HEK293 (cell line): ENCODE measurements at regions not wholly inside any gene's neighbourhood (a gene's known extent, or its start where the extent isn't known, plus 50 kb on each side); places are given as distances from the start of the nearest gene placed in this dataset.

Experiments
- CTCF ChIA-PET: fragments of 350-600 bp; formaldehyde crosslinking; extraction: SDS; loops from one replicate; lab custom pipeline; 2021; ENCODE audit warnings: antibody characterized with exemption; lab: Yijun Ruan, JAX
- POLR2A ChIA-PET: fragments of 300-600 bp; formaldehyde crosslinking; extraction: SDS; loops from one replicate; lab custom pipeline; 2020; ENCODE audit warnings: antibody characterized with exemption, inconsistent platforms; lab: Yijun Ruan, JAX
- H3K27ac ChIP-seq: fragments of 200-500 bp; sonication (Bioruptor generic); 2 replicates; pipeline ENCODE4 v1.5.1; 2014; ENCODE audit warnings: low read depth, low read length, control low read depth, inconsistent platforms; ENCODE audit errors: extremely low read depth
- H3K36me3 ChIP-seq, 2 experiments: fragments of 200-500 bp in 1 of 2; sonication (Bioruptor generic) in 1 of 2; 1 replicate in 1 of 2; 2 replicates in 1 of 2; pipeline ENCODE4 v1.5.1; 2014 to 2017; ENCODE audit warnings: inconsistent platforms in 2 of 2, low read length in 2 of 2; ENCODE audit not compliant: control insufficient read depth in 2 of 2, insufficient read depth in 1 of 2
- H3K4me1 ChIP-seq: fragments of 200-500 bp; sonication (Bioruptor generic); 2 replicates; pipeline ENCODE4 v1.5.1; 2014; ENCODE audit warnings: mild to moderate bottlenecking, low read length, inconsistent platforms; ENCODE audit not compliant: control insufficient read depth, insufficient read depth
- H3K4me3 ChIP-seq: 2 replicates; pipeline ENCODE4 v1.5.1; 2011; ENCODE audit warnings: low read depth, mild to moderate bottlenecking, control low read depth, low read length, moderate library complexity
- H3K9me3 ChIP-seq: fragments of 200-500 bp; sonication (Bioruptor generic); 2 replicates; pipeline ENCODE4 v1.5.1; 2014; ENCODE audit warnings: low read depth, low read length, inconsistent platforms; ENCODE audit not compliant: control insufficient read depth, insufficient read depth
- MEIS1 ChIP-seq: sonication (generic); formaldehyde crosslinking; IDR thresholded peaks from 2 replicates; pipeline ENCODE4 v1.8.1; 2022; ENCODE audit warnings: missing genetic modification reagents, mild to moderate bottlenecking, borderline replicate concordance
- PRDM2 ChIP-seq: fragments of 450-650 bp; formaldehyde crosslinking; IDR thresholded peaks from 2 replicates; pipeline ENCODE4 v1.5.1; 2016; ENCODE audit warnings: missing biosample characterization, missing genetic modification characterization, borderline replicate concordance
- PRDM6 ChIP-seq: fragments of 450-650 bp; formaldehyde crosslinking; IDR thresholded peaks from 2 replicates; pipeline ENCODE4 v1.5.1; 2017; ENCODE audit warnings: missing biosample characterization, missing genetic modification characterization
- RBAK ChIP-seq: fragments of 450-650 bp; formaldehyde crosslinking; IDR thresholded peaks from 2 replicates; pipeline ENCODE4 v1.5.1; 2016; ENCODE audit warnings: missing biosample characterization, missing genetic modification characterization
- REST ChIP-seq: fragments of 450-650 bp; formaldehyde crosslinking; IDR thresholded peaks from 2 replicates; pipeline ENCODE4 v1.5.1; 2016; ENCODE audit warnings: missing biosample characterization, missing genetic modification characterization
- ZBTB1 ChIP-seq: fragments of 450-650 bp; formaldehyde crosslinking; IDR thresholded peaks from 2 replicates; pipeline ENCODE4 v1.5.1; 2016; ENCODE audit warnings: missing biosample characterization, missing genetic modification characterization
- ZIC2 ChIP-seq: fragments of 450-650 bp; formaldehyde crosslinking; IDR thresholded peaks from 2 replicates; pipeline ENCODE4 v1.5.1; 2016; ENCODE audit warnings: missing biosample characterization, missing genetic modification characterization
- ZNF140 ChIP-seq: fragments of 450-650 bp; formaldehyde crosslinking; IDR thresholded peaks from 2 replicates; pipeline ENCODE4 v1.5.1; 2016; ENCODE audit warnings: missing biosample characterization, missing genetic modification characterization
- ZNF19 ChIP-seq: fragments of 450-650 bp; formaldehyde crosslinking; IDR thresholded peaks from 2 replicates; pipeline ENCODE4; 2016; ENCODE audit warnings: missing biosample characterization, missing genetic modification characterization, low read depth
- ZNF211 ChIP-seq: fragments of 450-650 bp; formaldehyde crosslinking; IDR thresholded peaks from 2 replicates; pipeline ENCODE4 v1.5.1; 2016; ENCODE audit warnings: low read depth, missing biosample characterization, missing genetic modification characterization
- ZNF302 ChIP-seq: fragments of 450-650 bp; formaldehyde crosslinking; IDR thresholded peaks from 2 replicates; pipeline ENCODE4 v1.5.1; 2016; ENCODE audit warnings: missing biosample characterization, missing genetic modification characterization, low read depth
- ZNF362 ChIP-seq: fragments of 450-650 bp; formaldehyde crosslinking; IDR thresholded peaks from 2 replicates; pipeline ENCODE4 v1.5.1; 2016; ENCODE audit warnings: missing biosample characterization, missing genetic modification characterization
- ZNF366 ChIP-seq: fragments of 450-650 bp; formaldehyde crosslinking; conservative IDR thresholded peaks from 2 replicates; pipeline ENCODE4 v1.5.1; 2016; ENCODE audit warnings: missing biosample characterization, missing genetic modification characterization
- ZNF624 ChIP-seq: fragments of 450-650 bp; formaldehyde crosslinking; IDR thresholded peaks from 2 replicates; pipeline ENCODE4 v1.5.1; 2017; ENCODE audit warnings: missing biosample characterization, missing genetic modification characterization
- ZNF658 ChIP-seq: fragments of 450-650 bp; formaldehyde crosslinking; IDR thresholded peaks from 2 replicates; pipeline ENCODE4; 2016; ENCODE audit warnings: missing biosample characterization, missing genetic modification characterization
- ZNF664 ChIP-seq: fragments of 450-650 bp; formaldehyde crosslinking; IDR thresholded peaks from 2 replicates; pipeline ENCODE4 v1.5.1; 2016; ENCODE audit warnings: missing biosample characterization, missing genetic modification characterization
- ZNF701 ChIP-seq: fragments of 450-650 bp; formaldehyde crosslinking; IDR thresholded peaks from 2 replicates; pipeline ENCODE4 v1.5.1; 2016; ENCODE audit warnings: missing biosample characterization, missing genetic modification characterization
- ZNF76 ChIP-seq: fragments of 450-650 bp; formaldehyde crosslinking; IDR thresholded peaks from 2 replicates; pipeline ENCODE4; 2016; ENCODE audit warnings: low read depth, missing biosample characterization, missing genetic modification characterization, borderline replicate concordance
- ZNF776 ChIP-seq: fragments of 450-650 bp; formaldehyde crosslinking; IDR thresholded peaks from 2 replicates; pipeline ENCODE4 v1.5.0; 2017; ENCODE audit warnings: missing biosample characterization, missing genetic modification characterization, borderline replicate concordance
- ZSCAN4 ChIP-seq: fragments of 450-650 bp; formaldehyde crosslinking; IDR thresholded peaks from 2 replicates; pipeline ENCODE4 v1.5.1; 2017; ENCODE audit warnings: missing biosample characterization, missing genetic modification characterization

- Histone ChIP-seq H3K36me3 (no peaks in the 10 kb centered on the region), H3K4me3 (no peak overlapping the region), H3K4me1 (no peaks in the 10 kb centered on the region), H3K9me3 (no peaks in the 10 kb centered on the region), H3K27ac (no peak overlapping the region)
- ChIA-PET CTCF (interaction anchor here (0.6 to 1.0 kb wide), 3 partner anchors 109 to 338 kb away, joined by 3 read pairs; no protein-coding TSS in a partner anchor), POLR2A (interaction anchor here (0.5 kb wide), 1 partner anchor 67 kb away, joined by 4 read pairs; no protein-coding TSS in a partner anchor)
- no peak for TF ChIP-seq ZNF624 (tag by site-specific recombination)
- TF ChIP-seq ZNF664 (tag by site-specific recombination): no peak
- no peak for TF ChIP-seq MEIS1 (CRISPR knock-in tag)
- no peak for TF ChIP-seq ZSCAN4 (tag by site-specific recombination)
- TF ChIP-seq ZNF362 (tag by site-specific recombination): no peak
- TF ChIP-seq ZNF76 (tag by site-specific recombination): no peak
- no peak for TF ChIP-seq ZNF19 (tag by site-specific recombination)
- TF ChIP-seq REST (tag by site-specific recombination): no peak
- no peak for TF ChIP-seq PRDM2
These were observed 287.0 kb upstream of the MARCKS start for GRCh38 chr6:113570161-113570560.

GRCh38 chr6:113570641-113571040 is 286.5 kb upstream of the MARCKS start:
- Histone ChIP-seq H3K4me3 (no peak overlapping the region), H3K9me3 (no peaks in the 10 kb centered on the region), H3K27ac (no peak overlapping the region), H3K4me1 (no peaks in the 10 kb centered on the region), H3K36me3 (no peaks in the 10 kb centered on the region)
- ChIA-PET CTCF (interaction anchor here (0.6 to 1.0 kb wide), 5 partner anchors 28 to 766 kb away, joined by 3 to 4 read pairs (median 3); no protein-coding TSS in a partner anchor), POLR2A (interaction anchor here (0.5 kb wide), 1 partner anchor 67 kb away, joined by 4 read pairs; no protein-coding TSS in a partner anchor)
- TF ChIP-seq ZIC2 (tag by site-specific recombination): no peak
- no peak for TF ChIP-seq ZNF701 (tag by site-specific recombination)
- no peak for TF ChIP-seq RBAK (tag by site-specific recombination)
- TF ChIP-seq ZNF302 (tag by site-specific recombination): no peak
- TF ChIP-seq ZBTB1 (tag by site-specific recombination): no peak
- no peak for TF ChIP-seq ZNF211
- no peak for TF ChIP-seq PRDM6
- TF ChIP-seq ZNF776 (tag by site-specific recombination): no peak
- TF ChIP-seq ZNF658 (tag by site-specific recombination): no peak
- TF ChIP-seq ZNF140 (tag by site-specific recombination): no peak
- no peak for TF ChIP-seq ZNF366
